Transverse colon (tissue), 4 donors: ENCODE measurements at regions not wholly inside any gene's neighbourhood (a gene's known extent, or its start where the extent isn't known, plus 50 kb on each side); places are given as distances from the start of the nearest gene placed in this dataset.
"Not testable (repeated sequence)": the region's sequence is repeated elsewhere in the genome, so short reads cannot be mapped to it uniquely, and the experiment has no call there.

Experiments
- DNase-seq: peaks from one replicate; pipeline ENCODE4 v3.0.0-alpha.2; 2019
- H3K27ac ChIP-seq, 4 donors: fragments of 200-600 bp; sonication (generic); 2 replicates each; pipeline ENCODE4 v1.5.1; 2016 to 2018; ENCODE audit warnings: inconsistent platforms in 4 of 4
- H3K27me3 ChIP-seq: fragments of 200-600 bp; sonication (generic); 2 replicates; pipeline ENCODE4 v1.5.1; 2017; ENCODE audit warnings: inconsistent platforms
- H3K36me3 ChIP-seq, 4 donors: fragments of 200-600 bp; sonication (generic); 2 replicates each; pipeline ENCODE4 v1.5.1; 2017 to 2019; ENCODE audit warnings: inconsistent platforms in 4 of 4
- H3K4me1 ChIP-seq, 4 donors: fragments of 200-600 bp; sonication (generic); 2 replicates each; pipeline ENCODE4 v1.5.1; 2017 to 2020; ENCODE audit warnings: inconsistent platforms in 4 of 4
- H3K4me3 ChIP-seq, 4 donors: fragments of 200-600 bp; sonication (generic); 1 replicate in 1 of 4; 2 replicates in 3 of 4; pipeline versions ENCODE4 v1.5.1 to v1.6.1; 2017 to 2019; ENCODE audit warnings: inconsistent platforms in 4 of 4
- H3K9me3 ChIP-seq, 2 donors: fragments of 200-600 bp; sonication (generic); 2 replicates each; pipeline ENCODE4 v1.5.1; 2017 to 2019; ENCODE audit warnings: inconsistent platforms in 2 of 2
- CTCF ChIP-seq, 5 experiments: fragments of 200-600 bp in 3 of 5; fragments of 450-650 bp in 2 of 5; sonication (generic) in 3 of 5; IDR thresholded peaks; 1 replicate in 2 of 5; 2 replicates in 3 of 5; pipeline ENCODE4 v1.5.1; 2016 to 2017; ENCODE audit warnings: antibody characterized with exemption in 5 of 5, inconsistent platforms in 3 of 5, mild to moderate bottlenecking in 2 of 5, moderate library complexity in 1 of 5
- EP300 ChIP-seq: sonication (generic); formaldehyde crosslinking; IDR thresholded peaks from one replicate; pipeline ENCODE4 v1.6.1; 2017; ENCODE audit warnings: antibody characterized with exemption, low read depth
- POLR2A ChIP-seq: fragments of 450-650 bp; IDR thresholded peaks from one replicate; pipeline ENCODE4 v1.6.1; 2016; ENCODE audit warnings: antibody characterized with exemption, mild to moderate bottlenecking, moderate library complexity
- POLR2AphosphoS5 ChIP-seq, 3 donors: sonication (generic); formaldehyde crosslinking; IDR thresholded peaks; one replicate each; pipeline ENCODE4 v1.6.1; 2016; ENCODE audit warnings: antibody characterized with exemption in 3 of 3
- WGBS, 2 donors: methylation state at CpG; one replicate each; pipeline ENCODE4 v1.1.5; 2018; ENCODE audit warnings: low coverage in 1 of 2; 5-methylcytosine and 5-hydroxymethylcytosine counted together
- in situ Hi-C, 4 donors: fragments of 200-750 bp; cut with MboI; loops; one replicate each; pipeline versions ENCODE4 v1.15.0 to v1.15.1; 2017; ENCODE audit warnings: low sequenced_read_pairs in 3 of 4, low pct_ligation_motif_present in 1 of 4, low pct_unique_long_range_greater_than_20kb in 1 of 4
- intact Hi-C: fragments of 100-400 bp; cut with DNase I; formaldehyde crosslinking; loops from one replicate; pipeline ENCODE4 v1.15.1; 2023; ENCODE audit warnings: low total_unique reads

- no peaks in the 10 kb centered on the region for H3K4me1 ChIP-seq
- no peaks in the 10 kb centered on the region for H3K36me3 ChIP-seq
- intact Hi-C loops (no loop called here), in situ Hi-C loops (no loop called here)
- H3K9me3 ChIP-seq: no peaks in the 10 kb centered on the region
- no peak for DNase-seq
- WGBS, 2 donors: 17 to 18% methylated on average over 1 of the region's 1 CpG
- no peak overlapping the region for H3K4me3 ChIP-seq
- TF ChIP-seq CTCF (IDR thresholded peaks at IDR 0.05) (no peak), EP300 (no peak), POLR2AphosphoS5 (IDR thresholded peaks at IDR 0.05) (no peak)
- no peaks in the 10 kb centered on the region for H3K27me3 ChIP-seq
- H3K27ac ChIP-seq: no peak overlapping the region
Measured at GRCh38 chr14:28975084-28975483, 208.5 kb downstream of the FOXG1 start.

GRCh38 chr14:28982228-28982627, 215.6 kb downstream of the FOXG1 start:
- Histone ChIP-seq H3K9me3 (peaks cover 0 to 4% of the 10 kb centered on the region in 2 donors), H3K4me1 (no peaks in the 10 kb centered on the region), H3K27ac (no peak overlapping the region), H3K27me3 (no peaks in the 10 kb centered on the region), H3K4me3 (no peak overlapping the region), H3K36me3 (no peaks in the 10 kb centered on the region)
- intact Hi-C loops (no loop called here), in situ Hi-C loops (no loop called here)
- TF ChIP-seq POLR2AphosphoS5 (IDR thresholded peaks at IDR 0.05) (no peak), EP300 (no peak), POLR2A (no peak), CTCF (IDR thresholded peaks at IDR 0.05) (no peak)
- no peak for DNase-seq
- WGBS, 2 donors: 80 to 83% methylated on average over 2 of the region's 2 CpGs

- Histone ChIP-seq H3K4me1 (no peaks in the 10 kb centered on the region), H3K9me3 (peaks cover 0 to 4% of the 10 kb centered on the region in 2 donors), H3K36me3 (no peaks in the 10 kb centered on the region), H3K27me3 (no peaks in the 10 kb centered on the region), H3K27ac (no peak overlapping the region), H3K4me3 (no peak overlapping the region)
- TF ChIP-seq CTCF (IDR thresholded peaks at IDR 0.05) (no peak), POLR2A (no peak), POLR2AphosphoS5 (IDR thresholded peaks at IDR 0.05) (no peak), EP300 (no peak)
- DNase-seq: no peak
- WGBS, 2 donors: 82 to 87% methylated on average over 3 to 4 of the region's 4 CpGs
- intact Hi-C loops (no loop called here), in situ Hi-C loops (no loop called here)
Measured at GRCh38 chr14:28983279-28983678, 216.7 kb downstream of the FOXG1 start.

GRCh38 chr14:28987516-28987915, 220.9 kb downstream of the FOXG1 start:
- Histone ChIP-seq H3K4me3 (no peak overlapping the region), H3K4me1 (no peaks in the 10 kb centered on the region), H3K27me3 (no peaks in the 10 kb centered on the region), H3K9me3 (peaks cover 0 to 4% of the 10 kb centered on the region in 2 donors), H3K27ac (no peak overlapping the region), H3K36me3 (no peaks in the 10 kb centered on the region)
- in situ Hi-C loops: no loop called here
- no peak for DNase-seq
- TF ChIP-seq POLR2A: no peak
- TF ChIP-seq CTCF (IDR thresholded peaks at IDR 0.05): no peak
- TF ChIP-seq POLR2AphosphoS5 (IDR thresholded peaks at IDR 0.05): no peak
- no peak for TF ChIP-seq EP300
- intact Hi-C loops: no loop called here

- 53 to 71% methylated on average over 3 to 4 of the region's 4 CpGs for WGBS, 2 donors
- H3K4me1 ChIP-seq, H3K27me3 ChIP-seq, H3K36me3 ChIP-seq, H3K4me3 ChIP-seq, in situ Hi-C loops, H3K27ac ChIP-seq, H3K9me3 ChIP-seq, intact Hi-C loops, DNase-seq: not testable (repeated sequence)
Measured at GRCh38 chr14:28997196-28997595, 230.6 kb downstream of the FOXG1 start.
